HG02943 (cell line): ENCODE measurements at regions not wholly inside any gene's neighbourhood (a gene's known extent, or its start where the extent isn't known, plus 50 kb on each side); places are given as distances from the start of the nearest gene placed in this dataset.

Source experiments
- ATAC-seq: cut with Tn5 transposase; IDR thresholded peaks from one replicate; pipeline ENCODE4 v1.9.1; 2021; ENCODE audit warnings: mild to moderate bottlenecking, low read depth, moderate library complexity; ENCODE audit not compliant: unreplicated experiment

- no peak for ATAC-seq
Observed at GRCh38 chr1:181412746-181413145, 70.6 kb upstream of the CACNA1E start.

- ATAC-seq, result no peak
Observed at GRCh38 chr1:181413195-181413815, 70.0 kb upstream of the CACNA1E start.

GRCh38 chr1:181413836-181414235 lies 69.5 kb upstream of the CACNA1E start:
- no peak for ATAC-seq

- ATAC-seq, result no peak
Observed at GRCh38 chr1:181416268-181416860, 67.0 kb upstream of the CACNA1E start.

GRCh38 chr1:181417915-181418314 lies 65.4 kb upstream of the CACNA1E start:
- ATAC-seq, result no peak

GRCh38 chr1:181423301-181423918 lies 59.9 kb upstream of the CACNA1E start:
- ATAC-seq, result no peak

GRCh38 chr1:181424786-181425403 lies 58.4 kb upstream of the CACNA1E start:
- peak; percentile 57 for ATAC-seq

- no peak for ATAC-seq
Observed at GRCh38 chr1:181425566-181425965, 57.8 kb upstream of the CACNA1E start.

GRCh38 chr1:181429462-181429861 lies 53.9 kb upstream of the CACNA1E start:
- no peak for ATAC-seq

GRCh38 chr1:181430015-181430885 lies 53.1 kb upstream of the CACNA1E start:
- peak; percentile 58 for ATAC-seq
